ENCODE measurements at regions not wholly inside any gene's neighbourhood (a gene's known extent, or its start where the extent isn't known, plus 50 kb on each side); places are given as distances from the start of the nearest gene placed in this dataset.

DNA sequence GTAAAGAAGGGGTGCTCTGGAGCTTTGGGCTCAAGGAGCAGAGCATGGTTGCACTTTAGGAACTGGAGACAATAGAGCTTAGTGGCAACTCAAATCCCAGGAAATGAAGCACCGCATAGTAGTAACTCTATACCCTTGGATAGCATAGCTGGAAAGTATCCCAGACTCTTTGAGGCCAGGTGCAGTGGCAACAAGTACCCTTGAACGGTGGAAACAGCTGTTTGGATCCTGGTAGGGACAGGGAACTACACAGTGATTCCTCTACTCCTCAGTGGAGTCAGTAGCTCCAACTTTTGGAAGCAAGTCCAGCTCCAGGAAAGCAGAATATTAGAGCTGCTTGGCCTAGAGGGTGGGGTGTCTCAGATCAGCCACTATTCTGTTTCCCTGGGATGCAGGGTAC, 129.0 kb upstream of the WSCD2 start (continued):
- TF ChIP-seq LEF1 (IDR thresholded peaks at IDR 0.05) (no peak), HSF4 (CRISPR knock-in tag; IDR thresholded peaks at IDR 0.05; ENCODE audit: borderline replicate concordance) (no peak)
- TF ChIP-seq, protein P1, sequence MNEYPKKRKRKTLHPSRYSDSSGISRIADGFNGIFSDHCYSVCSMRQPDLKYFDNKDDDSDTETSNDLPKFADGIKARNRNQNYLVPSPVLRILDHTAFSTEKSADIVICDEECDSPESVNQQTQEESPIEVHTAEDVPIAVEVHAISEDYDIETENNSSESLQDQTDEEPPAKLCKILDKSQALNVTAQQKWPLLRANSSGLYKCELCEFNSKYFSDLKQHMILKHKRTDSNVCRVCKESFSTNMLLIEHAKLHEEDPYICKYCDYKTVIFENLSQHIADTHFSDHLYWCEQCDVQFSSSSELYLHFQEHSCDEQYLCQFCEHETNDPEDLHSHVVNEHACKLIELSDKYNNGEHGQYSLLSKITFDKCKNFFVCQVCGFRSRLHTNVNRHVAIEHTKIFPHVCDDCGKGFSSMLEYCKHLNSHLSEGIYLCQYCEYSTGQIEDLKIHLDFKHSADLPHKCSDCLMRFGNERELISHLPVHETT (CRISPR knock-in tag; conservative IDR thresholded peaks at IDR 0.05 in 1 of 2, IDR thresholded peaks at IDR 0.05 in 1 of 2) = no peak
- TF ChIP-seq, protein P2, sequence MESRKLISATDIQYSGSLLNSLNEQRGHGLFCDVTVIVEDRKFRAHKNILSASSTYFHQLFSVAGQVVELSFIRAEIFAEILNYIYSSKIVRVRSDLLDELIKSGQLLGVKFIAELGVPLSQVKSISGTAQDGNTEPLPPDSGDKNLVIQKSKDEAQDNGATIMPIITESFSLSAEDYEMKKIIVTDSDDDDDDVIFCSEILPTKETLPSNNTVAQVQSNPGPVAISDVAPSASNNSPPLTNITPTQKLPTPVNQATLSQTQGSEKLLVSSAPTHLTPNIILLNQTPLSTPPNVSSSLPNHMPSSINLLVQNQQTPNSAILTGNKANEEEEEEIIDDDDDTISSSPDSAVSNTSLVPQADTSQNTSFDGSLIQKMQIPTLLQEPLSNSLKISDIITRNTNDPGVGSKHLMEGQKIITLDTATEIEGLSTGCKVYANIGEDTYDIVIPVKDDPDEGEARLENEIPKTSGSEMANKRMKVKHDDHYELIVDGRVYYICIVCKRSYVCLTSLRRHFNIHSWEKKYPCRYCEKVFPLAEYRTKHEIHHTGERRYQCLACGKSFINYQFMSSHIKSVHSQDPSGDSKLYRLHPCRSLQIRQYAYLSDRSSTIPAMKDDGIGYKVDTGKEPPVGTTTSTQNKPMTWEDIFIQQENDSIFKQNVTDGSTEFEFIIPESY (CRISPR knock-in tag; IDR thresholded peaks at IDR 0.05) = no peak

DNA sequence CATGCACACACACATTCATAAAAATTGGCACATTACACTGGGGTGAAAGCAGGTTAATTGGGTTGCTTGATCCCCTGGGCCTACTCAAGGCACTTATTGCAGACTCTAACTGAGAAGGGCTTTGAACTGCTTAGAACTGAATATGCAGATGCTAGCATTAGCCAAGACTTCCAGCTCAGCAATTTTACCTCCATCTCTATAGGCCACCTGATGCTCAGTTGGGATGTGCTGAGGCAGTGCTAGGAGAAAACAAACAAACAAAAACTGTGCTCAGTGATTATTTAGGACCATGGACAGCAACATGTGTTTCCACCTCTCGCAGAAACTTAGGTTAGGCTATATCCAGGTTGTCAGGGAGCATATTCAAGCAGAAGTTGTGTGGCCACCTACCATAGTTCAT, 124.8 kb upstream of the WSCD2 start:
- Histone ChIP-seq H3K27ac (ENCODE audit: extremely low read depth, low read depth, low read length) (no peak overlapping the region), H2AFZ (ENCODE audit: low read depth, low read length) (no peak overlapping the region), H3K9me3 (replicated peaks; ENCODE audit: control insufficient read depth, insufficient read depth, low read depth, low read length) (no peaks in the 10 kb centered on the region), H4K20me1 (replicated peaks; ENCODE audit: control insufficient read depth, insufficient read depth, low read length) (no peaks in the 10 kb centered on the region), H3K36me3 (ENCODE audit: control insufficient read depth, insufficient read depth, low read length) (no peaks in the 10 kb centered on the region), H3K4me1 (replicated peaks in 1 of 2; ENCODE audit: control insufficient read depth in 2 of 2, insufficient read depth in 2 of 2, low read length in 2 of 2) (no peaks in the 10 kb centered on the region), H3K9me1 (ENCODE audit: control insufficient read depth, insufficient read depth, low read length) (no peaks in the 10 kb centered on the region), H3K9ac (ENCODE audit: insufficient read depth in 1 of 2, low read depth in 2 of 2, low read length in 2 of 2) (no peak overlapping the region), H3K4me3 (no peak overlapping the region), H3K4me2 (ENCODE audit: insufficient read depth, low read length) (no peak overlapping the region), H3K27me3 (ENCODE audit: control insufficient read depth in 2 of 2, insufficient read depth in 2 of 2, low read length in 2 of 2) (no peaks in the 10 kb centered on the region), H3K79me2 (ENCODE audit: control insufficient read depth, insufficient read depth, low read length) (no peaks in the 10 kb centered on the region)
- FAIRE-seq = no peak
- 0% methylated on average over 1 of the region's 1 CpG for WGBS (ENCODE audit: insufficient coverage, low coverage, missing lambda C conversion rate)
- peak in 2 of 4 experiments; percentile 14 for DNase-seq (ENCODE audit: extremely low read depth in 1 of 4, low spot score in 3 of 4)
- ATAC-seq = no peak
- in situ Hi-C loops (cut with MboI) = no loop called here
- ChIA-PET CTCF (ENCODE audit: low intra/inter-chr PET ratio) (no interaction called here), POLR2A (no interaction called here)
- no TSS peak for BruUV-seq (replicated peaks)
- intact Hi-C loops (cut with micrococcal nuclease) = no loop called here
- TF ChIP-seq MAZ (CRISPR knock-in tag; conservative IDR thresholded peaks at IDR 0.05 in 1 of 2, IDR thresholded peaks at IDR 0.05 in 1 of 2) = 0 out of 4 replicates have a peak, but pooled peaks of 1 of the 2 experiments have one; percentile 40
- no peak for TF ChIP-seq CHD4 (IDR thresholded peaks at IDR 0.05; ENCODE audit: insufficient read depth, insufficient replicate concordance, low read depth, low read length, poor library complexity, severe bottlenecking)
- no peak for TF ChIP-seq POLR2H (tag; IDR thresholded peaks at IDR 0.05; ENCODE audit: low read depth)
- no peak for TF ChIP-seq JUNB (CRISPR knock-in tag; conservative IDR thresholded peaks at IDR 0.05)
- TF ChIP-seq ZNF780A (CRISPR knock-in tag; IDR thresholded peaks at IDR 0.05) = no peak
- TF ChIP-seq, protein P3, sequence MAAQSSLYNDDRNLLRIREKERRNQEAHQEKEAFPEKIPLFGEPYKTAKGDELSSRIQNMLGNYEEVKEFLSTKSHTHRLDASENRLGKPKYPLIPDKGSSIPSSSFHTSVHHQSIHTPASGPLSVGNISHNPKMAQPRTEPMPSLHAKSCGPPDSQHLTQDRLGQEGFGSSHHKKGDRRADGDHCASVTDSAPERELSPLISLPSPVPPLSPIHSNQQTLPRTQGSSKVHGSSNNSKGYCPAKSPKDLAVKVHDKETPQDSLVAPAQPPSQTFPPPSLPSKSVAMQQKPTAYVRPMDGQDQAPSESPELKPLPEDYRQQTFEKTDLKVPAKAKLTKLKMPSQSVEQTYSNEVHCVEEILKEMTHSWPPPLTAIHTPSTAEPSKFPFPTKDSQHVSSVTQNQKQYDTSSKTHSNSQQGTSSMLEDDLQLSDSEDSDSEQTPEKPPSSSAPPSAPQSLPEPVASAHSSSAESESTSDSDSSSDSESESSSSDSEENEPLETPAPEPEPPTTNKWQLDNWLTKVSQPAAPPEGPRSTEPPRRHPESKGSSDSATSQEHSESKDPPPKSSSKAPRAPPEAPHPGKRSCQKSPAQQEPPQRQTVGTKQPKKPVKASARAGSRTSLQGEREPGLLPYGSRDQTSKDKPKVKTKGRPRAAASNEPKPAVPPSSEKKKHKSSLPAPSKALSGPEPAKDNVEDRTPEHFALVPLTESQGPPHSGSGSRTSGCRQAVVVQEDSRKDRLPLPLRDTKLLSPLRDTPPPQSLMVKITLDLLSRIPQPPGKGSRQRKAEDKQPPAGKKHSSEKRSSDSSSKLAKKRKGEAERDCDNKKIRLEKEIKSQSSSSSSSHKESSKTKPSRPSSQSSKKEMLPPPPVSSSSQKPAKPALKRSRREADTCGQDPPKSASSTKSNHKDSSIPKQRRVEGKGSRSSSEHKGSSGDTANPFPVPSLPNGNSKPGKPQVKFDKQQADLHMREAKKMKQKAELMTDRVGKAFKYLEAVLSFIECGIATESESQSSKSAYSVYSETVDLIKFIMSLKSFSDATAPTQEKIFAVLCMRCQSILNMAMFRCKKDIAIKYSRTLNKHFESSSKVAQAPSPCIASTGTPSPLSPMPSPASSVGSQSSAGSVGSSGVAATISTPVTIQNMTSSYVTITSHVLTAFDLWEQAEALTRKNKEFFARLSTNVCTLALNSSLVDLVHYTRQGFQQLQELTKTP (IDR thresholded peaks at IDR 0.05; ENCODE audit: low read depth in 1 of 2, partially characterized antibody in 2 of 2) = peak in 1 of 2 experiments; percentile 46
- no peak for TF ChIP-seq PCBP2 (IDR thresholded peaks at IDR 0.05; ENCODE audit: low read depth, low read length, poor library complexity, severe bottlenecking)

Measured in K562 (cell line).